Neural progenitor cell (in vitro differentiated cells): ENCODE measurements at regions not wholly inside any gene's neighbourhood (a gene's known extent, or its start where the extent isn't known, plus 50 kb on each side); places are given as distances from the start of the nearest gene placed in this dataset.

ENCODE experiments used
- DNase-seq: peaks from one replicate; pipeline ENCODE4 v3.0.0-alpha.2; 2016; ENCODE audit warnings: low spot score
- H2AFZ ChIP-seq: fragments of 200-600 bp; sonication (generic); replicated peaks from 2 replicates; pipeline ENCODE4 v1.6.1; 2016; ENCODE audit warnings: antibody characterized with exemption
- H3F3A ChIP-seq: fragments of 200-600 bp; sonication (generic); 2 replicates; pipeline ENCODE4 v1.6.1; 2016; ENCODE audit warnings: antibody characterized with exemption, low read depth
- H3K27ac ChIP-seq: fragments of 200-600 bp; sonication (generic); 2 replicates; pipeline ENCODE4 v1.5.1; 2016; ENCODE audit warnings: mild to moderate bottlenecking
- H3K27me3 ChIP-seq: fragments of 200-600 bp; sonication (generic); 2 replicates; pipeline ENCODE4 v1.6.1; 2016; ENCODE audit warnings: mild to moderate bottlenecking, moderate library complexity
- H3K36me3 ChIP-seq: fragments of 200-600 bp; sonication (generic); 2 replicates; pipeline ENCODE4 v1.5.1; 2016
- H3K4me1 ChIP-seq: fragments of 200-600 bp; sonication (generic); 2 replicates; pipeline ENCODE4 v1.6.1; 2016; ENCODE audit warnings: mixed run types
- H3K4me2 ChIP-seq: fragments of 200-600 bp; sonication (generic); 2 replicates; pipeline ENCODE4 v1.6.1; 2016
- H3K4me3 ChIP-seq: fragments of 200-600 bp; sonication (generic); 2 replicates; pipeline ENCODE4 v1.5.1; 2016
- H3K79me2 ChIP-seq: fragments of 200-600 bp; sonication (generic); 2 replicates; pipeline ENCODE4 v1.6.1; 2016; ENCODE audit warnings: low read depth
- H3K9ac ChIP-seq: fragments of 200-600 bp; sonication (generic); 2 replicates; pipeline ENCODE4 v1.6.1; 2016
- H3K9me3 ChIP-seq: fragments of 200-600 bp; sonication (generic); 2 replicates; pipeline ENCODE4 v1.5.1; 2016; ENCODE audit warnings: low read depth
- H4K20me1 ChIP-seq: fragments of 200-600 bp; sonication (generic); 2 replicates; pipeline ENCODE4 v1.6.1; 2016; ENCODE audit warnings: low read depth
- H3K27ac Mint-ChIP-seq: 3 replicates; pipeline ENCODE4 v1.8.0; 2021; ENCODE audit warnings: mixed read lengths
- H3K27me3 Mint-ChIP-seq: 2 replicates; pipeline ENCODE4 v1.8.0; 2022; ENCODE audit warnings: low read depth, mild to moderate bottlenecking, inconsistent platforms, moderate library complexity, mixed read lengths; ENCODE audit not compliant: insufficient read depth
- H3K36me3 Mint-ChIP-seq: 3 replicates; pipeline ENCODE4 v1.8.0; 2021; ENCODE audit warnings: mixed read lengths
- H3K4me1 Mint-ChIP-seq: 3 replicates; pipeline ENCODE4 v1.8.0; 2021; ENCODE audit warnings: mixed read lengths
- H3K4me3 Mint-ChIP-seq: 3 replicates; pipeline ENCODE4 v1.8.0; 2021; ENCODE audit warnings: mild to moderate bottlenecking, moderate library complexity, mixed read lengths
- H3K9me3 Mint-ChIP-seq: 3 replicates; pipeline ENCODE4 v1.8.0; 2020; ENCODE audit warnings: mixed read lengths
- EZH2 ChIP-seq: fragments of 200-600 bp; sonication (generic); IDR thresholded peaks from 2 replicates; pipeline ENCODE4 v1.6.1; 2017; ENCODE audit warnings: antibody characterized with exemption, mild to moderate bottlenecking, moderate library complexity
- EZH2phosphoT487 ChIP-seq: fragments of 200-600 bp; sonication (generic); IDR thresholded peaks from 2 replicates; pipeline ENCODE4 v1.6.1; 2017; ENCODE audit warnings: antibody characterized with exemption
- TF ChIP-seq, protein P1 (sequence below): fragments of 200-600 bp; sonication (generic); IDR thresholded peaks from 2 replicates; pipeline ENCODE4 v1.5.1; 2017; ENCODE audit warnings: antibody characterized with exemption, mild to moderate bottlenecking

- H3K9me3 ChIP-seq = no peaks in the 10 kb centered on the region
- H2AFZ ChIP-seq = no peak overlapping the region
- no peaks in the 10 kb centered on the region for H3K36me3 Mint-ChIP-seq
- H3K4me2 ChIP-seq = no peak overlapping the region
- no peaks in the 10 kb centered on the region for H3K27me3 Mint-ChIP-seq
- no peak for DNase-seq
- H3K27me3 ChIP-seq = no peaks in the 10 kb centered on the region
- no peak overlapping the region for H3K4me3 ChIP-seq
- H3K4me1 ChIP-seq = no peaks in the 10 kb centered on the region
- H4K20me1 ChIP-seq = no peaks in the 10 kb centered on the region
- no peak overlapping the region for H3K9ac ChIP-seq
- H3K79me2 ChIP-seq = no peaks in the 10 kb centered on the region
- H3K4me3 Mint-ChIP-seq = no peak overlapping the region
- H3K27ac Mint-ChIP-seq = no peak overlapping the region
- no peaks in the 10 kb centered on the region for H3K4me1 Mint-ChIP-seq
- TF ChIP-seq EZH2 = no peak
- TF ChIP-seq EZH2phosphoT487 = no peak
- TF ChIP-seq, protein P1, sequence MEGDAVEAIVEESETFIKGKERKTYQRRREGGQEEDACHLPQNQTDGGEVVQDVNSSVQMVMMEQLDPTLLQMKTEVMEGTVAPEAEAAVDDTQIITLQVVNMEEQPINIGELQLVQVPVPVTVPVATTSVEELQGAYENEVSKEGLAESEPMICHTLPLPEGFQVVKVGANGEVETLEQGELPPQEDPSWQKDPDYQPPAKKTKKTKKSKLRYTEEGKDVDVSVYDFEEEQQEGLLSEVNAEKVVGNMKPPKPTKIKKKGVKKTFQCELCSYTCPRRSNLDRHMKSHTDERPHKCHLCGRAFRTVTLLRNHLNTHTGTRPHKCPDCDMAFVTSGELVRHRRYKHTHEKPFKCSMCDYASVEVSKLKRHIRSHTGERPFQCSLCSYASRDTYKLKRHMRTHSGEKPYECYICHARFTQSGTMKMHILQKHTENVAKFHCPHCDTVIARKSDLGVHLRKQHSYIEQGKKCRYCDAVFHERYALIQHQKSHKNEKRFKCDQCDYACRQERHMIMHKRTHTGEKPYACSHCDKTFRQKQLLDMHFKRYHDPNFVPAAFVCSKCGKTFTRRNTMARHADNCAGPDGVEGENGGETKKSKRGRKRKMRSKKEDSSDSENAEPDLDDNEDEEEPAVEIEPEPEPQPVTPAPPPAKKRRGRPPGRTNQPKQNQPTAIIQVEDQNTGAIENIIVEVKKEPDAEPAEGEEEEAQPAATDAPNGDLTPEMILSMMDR = no peak
- no peaks in the 10 kb centered on the region for H3K9me3 Mint-ChIP-seq
- H3K27ac ChIP-seq = no peak overlapping the region
- no peaks in the 10 kb centered on the region for H3K36me3 ChIP-seq
- no peaks in the 10 kb centered on the region for H3F3A ChIP-seq
These were observed 342.9 kb downstream of the LRATD1 start for GRCh38 chr2:14975381-14975780.

DNA sequence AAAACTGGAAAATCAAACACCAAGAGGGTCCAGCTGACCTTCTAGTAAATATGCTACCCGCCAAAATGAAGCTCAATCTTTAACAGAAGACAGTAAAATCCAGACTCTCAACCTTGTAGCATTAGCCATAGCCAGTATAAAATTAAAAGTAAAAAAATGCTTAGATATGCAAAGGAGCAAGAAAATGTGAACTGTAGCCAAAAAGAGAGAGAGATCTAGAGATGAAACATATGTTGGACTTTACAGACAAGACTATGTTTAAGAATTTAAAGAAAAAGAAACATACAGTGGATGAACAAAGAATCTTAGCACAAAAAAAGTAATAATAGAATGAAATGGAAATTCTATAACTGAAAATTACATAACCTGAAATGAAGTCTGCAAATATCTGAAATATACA, 344.5 kb downstream of the LRATD1 start:
- no peaks in the 10 kb centered on the region for H3K4me1 ChIP-seq
- no peak overlapping the region for H2AFZ ChIP-seq
- H3K27me3 ChIP-seq = no peaks in the 10 kb centered on the region
- H3K79me2 ChIP-seq = no peaks in the 10 kb centered on the region
- no peaks in the 10 kb centered on the region for H3F3A ChIP-seq
- Mint-ChIP-seq H3K4me1 (no peaks in the 10 kb centered on the region), H3K27me3 (no peaks in the 10 kb centered on the region), H3K9me3 (no peaks in the 10 kb centered on the region), H3K36me3 (no peaks in the 10 kb centered on the region), H3K4me3 (no peak overlapping the region), H3K27ac (no peak overlapping the region)
- H3K36me3 ChIP-seq = no peaks in the 10 kb centered on the region
- no peak overlapping the region for H3K4me3 ChIP-seq
- no peaks in the 10 kb centered on the region for H4K20me1 ChIP-seq
- H3K9me3 ChIP-seq = no peaks in the 10 kb centered on the region
- no peak overlapping the region for H3K4me2 ChIP-seq
- TF ChIP-seq, protein P1 = no peak
- no peak for TF ChIP-seq EZH2phosphoT487
- TF ChIP-seq EZH2 = no peak
- no peak for DNase-seq
- H3K9ac ChIP-seq = no peak overlapping the region
- H3K27ac ChIP-seq = no peak overlapping the region

- H3K27me3 Mint-ChIP-seq = no peaks in the 10 kb centered on the region
- Histone ChIP-seq H3K4me3 (no peak overlapping the region), H3K9ac (no peak overlapping the region), H3K79me2 (no peaks in the 10 kb centered on the region), H4K20me1 (no peaks in the 10 kb centered on the region), H2AFZ (no peak overlapping the region), H3K9me3 (no peaks in the 10 kb centered on the region), H3K27ac (no peak overlapping the region), H3K27me3 (no peaks in the 10 kb centered on the region), H3F3A (no peaks in the 10 kb centered on the region), H3K4me2 (no peak overlapping the region), H3K4me1 (no peaks in the 10 kb centered on the region), H3K36me3 (no peaks in the 10 kb centered on the region)
- TF ChIP-seq EZH2phosphoT487 (no peak), EZH2 (no peak)
- TF ChIP-seq, protein P1 = no peak
- H3K27ac Mint-ChIP-seq = no peak overlapping the region
- H3K36me3 Mint-ChIP-seq = no peaks in the 10 kb centered on the region
- H3K4me1 Mint-ChIP-seq = no peaks in the 10 kb centered on the region
- no peak for DNase-seq
- no peak overlapping the region for H3K4me3 Mint-ChIP-seq
- no peaks in the 10 kb centered on the region for H3K9me3 Mint-ChIP-seq
These were observed 346.3 kb downstream of the LRATD1 start for GRCh38 chr2:14978845-14979244.

DNA sequence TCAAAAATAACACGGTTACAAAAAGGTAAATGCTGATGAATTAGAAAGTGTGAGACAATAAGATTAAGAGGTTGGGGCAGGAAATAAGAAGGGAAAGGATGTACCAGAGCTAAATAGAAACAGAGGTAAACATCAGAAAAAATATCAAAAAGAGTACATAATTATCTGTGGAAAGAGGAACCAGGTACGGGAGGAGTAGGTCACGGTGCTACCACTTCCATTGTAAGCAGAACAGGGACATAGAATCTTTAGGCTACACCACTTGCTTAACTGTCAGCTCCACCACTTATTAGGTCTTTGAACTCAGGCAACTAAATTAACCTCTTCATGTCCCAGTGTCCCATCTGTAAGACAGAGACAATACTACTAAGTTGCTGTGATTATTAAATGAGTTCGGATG, 350.3 kb downstream of the LRATD1 start:
- Mint-ChIP-seq H3K27me3 (no peaks in the 10 kb centered on the region), H3K4me3 (no peak overlapping the region), H3K27ac (no peak overlapping the region), H3K36me3 (no peaks in the 10 kb centered on the region), H3K4me1 (no peaks in the 10 kb centered on the region), H3K9me3 (no peaks in the 10 kb centered on the region)
- no peak overlapping the region for H3K4me3 ChIP-seq
- H4K20me1 ChIP-seq = no peaks in the 10 kb centered on the region
- TF ChIP-seq EZH2phosphoT487 (no peak), EZH2 (no peak)
- no peaks in the 10 kb centered on the region for H3K27me3 ChIP-seq
- H3K79me2 ChIP-seq = no peaks in the 10 kb centered on the region
- no peak overlapping the region for H2AFZ ChIP-seq
- no peak overlapping the region for H3K4me2 ChIP-seq
- H3K36me3 ChIP-seq = no peaks in the 10 kb centered on the region
- H3F3A ChIP-seq = no peaks in the 10 kb centered on the region
- no peak overlapping the region for H3K27ac ChIP-seq
- no peak for DNase-seq
- no peaks in the 10 kb centered on the region for H3K4me1 ChIP-seq
- no peak overlapping the region for H3K9ac ChIP-seq
- H3K9me3 ChIP-seq = no peaks in the 10 kb centered on the region
